PC-9 (cell line): ENCODE measurements at regions not wholly inside any gene's neighbourhood (a gene's known extent, or its start where the extent isn't known, plus 50 kb on each side); places are given as distances from the start of the nearest gene placed in this dataset.

Experiments used
- EZH2 ChIP-seq: fragments of 200-600 bp; sonication (generic); IDR thresholded peaks from 2 replicates; pipeline ENCODE4 v1.8.0; 2017; ENCODE audit warnings: antibody characterized with exemption, low read depth
- TF ChIP-seq, protein P1 (sequence below): fragments of 200-600 bp; sonication (generic); conservative IDR thresholded peaks from 2 replicates; pipeline ENCODE4 v1.6.1; 2017; ENCODE audit warnings: mixed run types, antibody characterized with exemption, mild to moderate bottlenecking, moderate library complexity

DNA sequence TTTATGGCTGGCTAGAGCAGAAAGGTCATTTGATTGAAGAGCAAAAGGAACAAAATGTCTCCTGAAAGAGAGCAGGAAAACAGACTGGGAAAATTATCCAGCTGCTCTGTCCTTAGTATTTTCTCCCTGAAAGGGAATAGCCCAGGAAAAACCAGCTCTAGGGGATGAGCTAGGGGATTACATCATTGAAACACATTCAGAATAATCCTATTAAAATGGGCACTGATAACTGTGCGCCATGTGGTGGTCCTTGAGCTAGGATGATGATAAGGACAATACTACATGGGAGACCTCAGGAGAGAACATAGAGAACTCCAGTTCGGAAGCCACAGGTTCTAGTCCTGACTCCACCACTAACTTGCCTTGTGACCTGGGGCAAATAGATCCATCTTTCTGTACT lies 873.8 kb downstream of the TYW1 start:
- TF ChIP-seq, protein P1, sequence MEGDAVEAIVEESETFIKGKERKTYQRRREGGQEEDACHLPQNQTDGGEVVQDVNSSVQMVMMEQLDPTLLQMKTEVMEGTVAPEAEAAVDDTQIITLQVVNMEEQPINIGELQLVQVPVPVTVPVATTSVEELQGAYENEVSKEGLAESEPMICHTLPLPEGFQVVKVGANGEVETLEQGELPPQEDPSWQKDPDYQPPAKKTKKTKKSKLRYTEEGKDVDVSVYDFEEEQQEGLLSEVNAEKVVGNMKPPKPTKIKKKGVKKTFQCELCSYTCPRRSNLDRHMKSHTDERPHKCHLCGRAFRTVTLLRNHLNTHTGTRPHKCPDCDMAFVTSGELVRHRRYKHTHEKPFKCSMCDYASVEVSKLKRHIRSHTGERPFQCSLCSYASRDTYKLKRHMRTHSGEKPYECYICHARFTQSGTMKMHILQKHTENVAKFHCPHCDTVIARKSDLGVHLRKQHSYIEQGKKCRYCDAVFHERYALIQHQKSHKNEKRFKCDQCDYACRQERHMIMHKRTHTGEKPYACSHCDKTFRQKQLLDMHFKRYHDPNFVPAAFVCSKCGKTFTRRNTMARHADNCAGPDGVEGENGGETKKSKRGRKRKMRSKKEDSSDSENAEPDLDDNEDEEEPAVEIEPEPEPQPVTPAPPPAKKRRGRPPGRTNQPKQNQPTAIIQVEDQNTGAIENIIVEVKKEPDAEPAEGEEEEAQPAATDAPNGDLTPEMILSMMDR: no peak
- TF ChIP-seq EZH2: no peak
